CD14-positive monocyte (primary cell): ENCODE measurements at regions not wholly inside any gene's neighbourhood (a gene's known extent, or its start where the extent isn't known, plus 50 kb on each side); places are given as distances from the start of the nearest gene placed in this dataset.

Experiments used
- DNase-seq, 3 donors: peaks; one replicate each; pipeline ENCODE4 v3.0.0-alpha.2; 2011 to 2022
- H2AFZ ChIP-seq: 2 replicates; pipeline ENCODE4 v1.6.0; 2012; ENCODE audit warnings: mild to moderate bottlenecking, low read depth, low read length, inconsistent platforms; ENCODE audit not compliant: insufficient read depth, poor library complexity, severe bottlenecking
- H3K27ac ChIP-seq, 2 donors: 1 replicate in 1 of 2; 2 replicates in 1 of 2; pipeline ENCODE4 v1.5.1; 2012 to 2013; ENCODE audit warnings: low read length in 2 of 2, control low read depth in 1 of 2, inconsistent platforms in 1 of 2, low read depth in 1 of 2, mild to moderate bottlenecking in 1 of 2
- H3K27me3 ChIP-seq, 2 donors: one replicate each; pipeline versions ENCODE4 v1.6.0 to v1.6.1; 2011 to 2013; ENCODE audit warnings: low read length in 2 of 2; ENCODE audit not compliant: control insufficient read depth in 2 of 2, insufficient read depth in 2 of 2
- H3K36me3 ChIP-seq, 2 donors: replicated peaks in 1 of 2; 1 replicate in 1 of 2; 2 replicates in 1 of 2; pipeline versions ENCODE4 v1.5.1 to v1.6.1; 2012 to 2013; ENCODE audit warnings: low read length in 2 of 2, control low read depth in 1 of 2, inconsistent platforms in 1 of 2, mild to moderate bottlenecking in 1 of 2; ENCODE audit not compliant: insufficient read depth in 2 of 2, control insufficient read depth in 1 of 2
- H3K4me1 ChIP-seq, 2 donors: 1 replicate in 1 of 2; 2 replicates in 1 of 2; pipeline versions ENCODE4 v1.5.1 to v1.6.1; 2012 to 2013; ENCODE audit warnings: low read length in 2 of 2, control low read depth in 1 of 2, inconsistent platforms in 1 of 2, mild to moderate bottlenecking in 1 of 2, moderate library complexity in 1 of 2; ENCODE audit not compliant: insufficient read depth in 2 of 2, control insufficient read depth in 1 of 2
- H3K4me2 ChIP-seq: replicated peaks from 2 replicates; pipeline ENCODE3; 2012; ENCODE audit warnings: low read length, moderate library complexity, mild to moderate bottlenecking; ENCODE audit not compliant: poor library complexity, severe bottlenecking; ENCODE audit errors: extremely low read depth
- H3K4me3 ChIP-seq, 3 experiments: fragments of 200-600 bp in 1 of 3; sonication (generic) in 1 of 3; replicated peaks in 1 of 3; 1 replicate in 2 of 3; 2 replicates in 1 of 3; pipeline ENCODE4 v1.5.1; 2011 to 2013; ENCODE audit warnings: low read length in 3 of 3, mild to moderate bottlenecking in 3 of 3, control low read depth in 2 of 3, low read depth in 2 of 3, inconsistent platforms in 1 of 3, moderate library complexity in 1 of 3
- H3K79me2 ChIP-seq: 2 replicates; pipeline ENCODE4 v1.6.0; 2012; ENCODE audit warnings: mild to moderate bottlenecking, control low read depth, inconsistent platforms, low read length, moderate library complexity; ENCODE audit not compliant: insufficient read depth
- H3K9ac ChIP-seq: 2 replicates; pipeline ENCODE4 v1.6.0; 2017; ENCODE audit warnings: low read length, mild to moderate bottlenecking; ENCODE audit not compliant: insufficient read depth, poor library complexity, severe bottlenecking
- H3K9me3 ChIP-seq, 2 donors: replicated peaks in 1 of 2; 1 replicate in 1 of 2; 2 replicates in 1 of 2; pipeline versions ENCODE4 v1.5.1 to v1.6.1; 2012 to 2013; ENCODE audit warnings: low read length in 2 of 2, control low read depth in 1 of 2; ENCODE audit not compliant: control insufficient read depth in 1 of 2, insufficient read depth in 1 of 2
- H4K20me1 ChIP-seq: 2 replicates; pipeline ENCODE4 v1.6.0; 2012; ENCODE audit warnings: mild to moderate bottlenecking, low read length, control low read depth, moderate library complexity; ENCODE audit not compliant: insufficient read depth
- H3K27ac Mint-ChIP-seq, 7 donors: one replicate each; pipeline ENCODE4 v1.8.0; 2020; ENCODE audit warnings: mild to moderate bottlenecking in 7 of 7, mixed read lengths in 7 of 7, moderate library complexity in 6 of 7, inconsistent platforms in 2 of 7
- H3K27me3 Mint-ChIP-seq, 3 donors: one replicate each; pipeline ENCODE4 v1.8.0; 2021 to 2022; ENCODE audit warnings: low read depth in 3 of 3, mild to moderate bottlenecking in 3 of 3, mixed read lengths in 3 of 3, moderate library complexity in 3 of 3, inconsistent platforms in 1 of 3
- H3K36me3 Mint-ChIP-seq, 2 donors: one replicate each; pipeline ENCODE4 v1.8.0; 2020; ENCODE audit warnings: mixed read lengths in 2 of 2, inconsistent platforms in 1 of 2, mild to moderate bottlenecking in 1 of 2
- H3K4me1 Mint-ChIP-seq: one replicate; pipeline ENCODE4 v1.8.0; 2020; ENCODE audit warnings: mild to moderate bottlenecking, mixed read lengths
- H3K4me3 Mint-ChIP-seq, 2 donors: one replicate each; pipeline ENCODE4 v1.8.0; 2020; ENCODE audit warnings: mild to moderate bottlenecking in 2 of 2, mixed read lengths in 2 of 2, moderate library complexity in 1 of 2
- H3K9me3 Mint-ChIP-seq, 7 donors: one replicate each; pipeline ENCODE4 v1.8.0; 2020 to 2022; ENCODE audit warnings: mixed read lengths in 7 of 7, mild to moderate bottlenecking in 6 of 7, moderate library complexity in 6 of 7, inconsistent platforms in 2 of 7
- CTCF ChIP-seq: fragments of 200-600 bp; IDR thresholded peaks from one replicate; pipeline ENCODE4 v1.8.0; 2022; ENCODE audit warnings: antibody characterized with exemption, mild to moderate bottlenecking
- WGBS: methylation state at CpG from one replicate; pipeline ENCODE4 v1.1.5; 2013; ENCODE audit warnings: missing lambda C conversion rate; ENCODE audit not compliant: insufficient coverage; 5-methylcytosine and 5-hydroxymethylcytosine counted together
- intact Hi-C, 2 donors: fragments of 100-400 bp; cut with micrococcal nuclease; formaldehyde crosslinking; loops; one replicate each; pipeline versions ENCODE4 v1.15.0 to v1.15.1; 2023

- Mint-ChIP-seq H3K27ac (no peak overlapping the region), H3K9me3 (peaks cover 0 to 6% (median 3%) of the 10 kb centered on the region in 7 donors), H3K4me1 (no peaks in the 10 kb centered on the region), H3K36me3 (no peaks in the 10 kb centered on the region), H3K27me3 (no peaks in the 10 kb centered on the region), H3K4me3 (no peak overlapping the region)
- Histone ChIP-seq H3K27ac (no peak overlapping the region), H3K9ac (no peak overlapping the region), H3K4me3 (no peak overlapping the region), H3K4me1 (no peaks in the 10 kb centered on the region), H2AFZ (no peak overlapping the region), H4K20me1 (no peaks in the 10 kb centered on the region), H3K27me3 (no peaks in the 10 kb centered on the region), H3K36me3 (no peaks in the 10 kb centered on the region), H3K4me2 (no peak overlapping the region), H3K79me2 (no peaks in the 10 kb centered on the region), H3K9me3 (peaks cover 0 to 5% of the 10 kb centered on the region in 2 donors)
- 100% methylated on average over 2 of the region's 2 CpGs for WGBS
- DNase-seq: no peak
- intact Hi-C loops: no loop called here
- no peak for TF ChIP-seq CTCF
These were observed 452.8 kb upstream of the SEMA6A start for GRCh38 chr5:117027384-117027783.

- no peak for TF ChIP-seq CTCF
- no peaks in the 10 kb centered on the region for H3K36me3 Mint-ChIP-seq
- no CpG with 5 or more reads among the region's 2 CpGs for WGBS
These were observed 446.4 kb upstream of the SEMA6A start for GRCh38 chr5:117020999-117021398.

More at GRCh38 chr5:117020999-117021398, 446.4 kb upstream of the SEMA6A start:
- Histone ChIP-seq H4K20me1 (no peaks in the 10 kb centered on the region), H3K36me3 (no peaks in the 10 kb centered on the region), H3K79me2 (no peaks in the 10 kb centered on the region), H3K4me2 (no peak overlapping the region), H3K9ac (no peak overlapping the region), H2AFZ (no peak overlapping the region), H3K27me3 (no peaks in the 10 kb centered on the region), H3K9me3 (no peaks in the 10 kb centered on the region), H3K27ac (no peak overlapping the region), H3K4me3 (no peak overlapping the region), H3K4me1 (no peaks in the 10 kb centered on the region)
- H3K27ac Mint-ChIP-seq: no peak overlapping the region
- H3K4me1 Mint-ChIP-seq: no peaks in the 10 kb centered on the region
- peaks cover 0 to 1% (median 0%) of the 10 kb centered on the region in 7 donors for H3K9me3 Mint-ChIP-seq
- intact Hi-C loops: no loop called here
- no peak for DNase-seq
- H3K4me3 Mint-ChIP-seq: no peak overlapping the region
- H3K27me3 Mint-ChIP-seq: no peaks in the 10 kb centered on the region
